ENCODE measurements at regions not wholly inside any gene's neighbourhood (a gene's known extent, or its start where the extent isn't known, plus 50 kb on each side); places are given as distances from the start of the nearest gene placed in this dataset.

DNA sequence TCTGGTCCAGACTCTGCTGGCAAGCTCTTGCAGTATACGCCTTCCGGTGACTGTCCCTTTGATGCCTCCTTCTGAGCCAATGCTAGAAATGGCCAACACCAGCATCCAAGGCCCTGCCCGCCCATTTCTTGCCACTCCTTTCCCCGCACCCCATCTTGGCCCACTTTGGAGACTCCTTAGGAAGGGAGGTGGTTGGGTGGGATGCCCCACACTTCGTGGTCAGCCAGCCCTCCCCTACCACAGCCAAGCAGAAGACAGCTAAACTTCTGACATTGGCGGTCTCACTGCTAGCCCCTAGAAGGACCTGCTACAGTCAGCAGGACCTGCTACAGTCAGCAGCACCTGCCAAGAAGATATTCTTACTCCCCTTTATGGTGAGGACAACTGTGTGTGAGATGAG, 73.5 kb upstream of the CLDN14 start:
- no peak for TF ChIP-seq CTCF (IDR thresholded peaks at IDR 0.05; ENCODE audit: low read depth, low read length, poor library complexity, severe bottlenecking)
- no peak for TF ChIP-seq EZH2phosphoT487 (IDR thresholded peaks at IDR 0.05; ENCODE audit: borderline replicate concordance, low read length)
